ENCODE measurements at regions not wholly inside any gene's neighbourhood (a gene's known extent, or its start where the extent isn't known, plus 50 kb on each side); places are given as distances from the start of the nearest gene placed in this dataset.

DNA sequence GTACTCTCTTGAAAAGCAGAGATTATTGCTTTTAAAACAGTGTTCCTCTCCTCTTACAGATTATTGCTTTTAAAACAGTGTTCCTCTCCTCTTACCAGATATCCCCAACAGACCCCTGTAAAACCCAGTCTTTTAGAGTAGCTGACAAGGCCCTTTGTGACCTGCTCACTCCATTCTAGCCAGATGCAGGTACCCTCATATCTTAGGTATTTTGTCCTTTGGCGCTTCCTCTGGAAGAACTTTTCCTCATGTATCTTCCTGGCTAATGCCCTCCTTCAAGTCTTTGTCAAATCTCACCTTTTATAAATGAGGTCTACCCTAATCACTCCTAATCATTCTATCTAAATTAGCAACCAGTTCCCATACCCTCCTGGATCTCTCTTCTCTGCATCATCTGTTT lies 536.0 kb downstream of the BTBD3 start:
- ATAC-seq: no peak
- TF ChIP-seq TOX (CRISPR knock-in tag; IDR thresholded peaks at IDR 0.05; ENCODE audit: borderline replicate concordance) (no peak), ESRRG (CRISPR knock-in tag; IDR thresholded peaks at IDR 0.05) (no peak), TCF4 (CRISPR knock-in tag; IDR thresholded peaks at IDR 0.05; ENCODE audit: borderline replicate concordance) (no peak), ZC3H10 (CRISPR knock-in tag; IDR thresholded peaks at IDR 0.05) (no peak), SNAI2 (CRISPR knock-in tag; IDR thresholded peaks at IDR 0.05) (no peak), ZNF565 (CRISPR knock-in tag; conservative IDR thresholded peaks at IDR 0.05; ENCODE audit: low read depth) (no peak), PPARA (CRISPR knock-in tag; IDR thresholded peaks at IDR 0.05; ENCODE audit: borderline replicate concordance) (no peak), ZNF70 (CRISPR knock-in tag; IDR thresholded peaks at IDR 0.05) (no peak), CSDC2 (CRISPR knock-in tag; IDR thresholded peaks at IDR 0.05) (no peak), ZNF8 (CRISPR knock-in tag; IDR thresholded peaks at IDR 0.05) (no peak), ZFP30 (CRISPR knock-in tag; IDR thresholded peaks at IDR 0.05) (no peak), ZFP3 (CRISPR knock-in tag; IDR thresholded peaks at IDR 0.05) (no peak), GLIS3 (CRISPR knock-in tag; IDR thresholded peaks at IDR 0.05) (no peak), OSR1 (CRISPR knock-in tag; IDR thresholded peaks at IDR 0.05) (no peak), RARB (CRISPR knock-in tag; IDR thresholded peaks at IDR 0.05) (no peak)
- TF ChIP-seq, protein P1, sequence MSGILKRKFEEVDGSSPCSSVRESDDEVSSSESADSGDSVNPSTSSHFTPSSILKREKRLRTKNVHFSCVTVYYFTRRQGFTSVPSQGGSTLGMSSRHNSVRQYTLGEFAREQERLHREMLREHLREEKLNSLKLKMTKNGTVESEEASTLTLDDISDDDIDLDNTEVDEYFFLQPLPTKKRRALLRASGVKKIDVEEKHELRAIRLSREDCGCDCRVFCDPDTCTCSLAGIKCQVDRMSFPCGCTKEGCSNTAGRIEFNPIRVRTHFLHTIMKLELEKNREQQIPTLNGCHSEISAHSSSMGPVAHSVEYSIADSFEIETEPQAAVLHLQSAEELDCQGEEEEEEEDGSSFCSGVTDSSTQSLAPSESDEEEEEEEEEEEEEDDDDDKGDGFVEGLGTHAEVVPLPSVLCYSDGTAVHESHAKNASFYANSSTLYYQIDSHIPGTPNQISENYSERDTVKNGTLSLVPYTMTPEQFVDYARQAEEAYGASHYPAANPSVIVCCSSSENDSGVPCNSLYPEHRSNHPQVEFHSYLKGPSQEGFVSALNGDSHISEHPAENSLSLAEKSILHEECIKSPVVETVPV (CRISPR knock-in tag; IDR thresholded peaks at IDR 0.05): no peak
- TF ChIP-seq, protein P2, sequence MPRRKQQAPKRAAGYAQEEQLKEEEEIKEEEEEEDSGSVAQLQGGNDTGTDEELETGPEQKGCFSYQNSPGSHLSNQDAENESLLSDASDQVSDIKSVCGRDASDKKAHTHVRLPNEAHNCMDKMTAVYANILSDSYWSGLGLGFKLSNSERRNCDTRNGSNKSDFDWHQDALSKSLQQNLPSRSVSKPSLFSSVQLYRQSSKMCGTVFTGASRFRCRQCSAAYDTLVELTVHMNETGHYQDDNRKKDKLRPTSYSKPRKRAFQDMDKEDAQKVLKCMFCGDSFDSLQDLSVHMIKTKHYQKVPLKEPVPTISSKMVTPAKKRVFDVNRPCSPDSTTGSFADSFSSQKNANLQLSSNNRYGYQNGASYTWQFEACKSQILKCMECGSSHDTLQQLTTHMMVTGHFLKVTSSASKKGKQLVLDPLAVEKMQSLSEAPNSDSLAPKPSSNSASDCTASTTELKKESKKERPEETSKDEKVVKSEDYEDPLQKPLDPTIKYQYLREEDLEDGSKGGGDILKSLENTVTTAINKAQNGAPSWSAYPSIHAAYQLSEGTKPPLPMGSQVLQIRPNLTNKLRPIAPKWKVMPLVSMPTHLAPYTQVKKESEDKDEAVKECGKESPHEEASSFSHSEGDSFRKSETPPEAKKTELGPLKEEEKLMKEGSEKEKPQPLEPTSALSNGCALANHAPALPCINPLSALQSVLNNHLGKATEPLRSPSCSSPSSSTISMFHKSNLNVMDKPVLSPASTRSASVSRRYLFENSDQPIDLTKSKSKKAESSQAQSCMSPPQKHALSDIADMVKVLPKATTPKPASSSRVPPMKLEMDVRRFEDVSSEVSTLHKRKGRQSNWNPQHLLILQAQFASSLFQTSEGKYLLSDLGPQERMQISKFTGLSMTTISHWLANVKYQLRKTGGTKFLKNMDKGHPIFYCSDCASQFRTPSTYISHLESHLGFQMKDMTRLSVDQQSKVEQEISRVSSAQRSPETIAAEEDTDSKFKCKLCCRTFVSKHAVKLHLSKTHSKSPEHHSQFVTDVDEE (CRISPR knock-in tag; IDR thresholded peaks at IDR 0.05): no peak
- TF ChIP-seq, protein P3, sequence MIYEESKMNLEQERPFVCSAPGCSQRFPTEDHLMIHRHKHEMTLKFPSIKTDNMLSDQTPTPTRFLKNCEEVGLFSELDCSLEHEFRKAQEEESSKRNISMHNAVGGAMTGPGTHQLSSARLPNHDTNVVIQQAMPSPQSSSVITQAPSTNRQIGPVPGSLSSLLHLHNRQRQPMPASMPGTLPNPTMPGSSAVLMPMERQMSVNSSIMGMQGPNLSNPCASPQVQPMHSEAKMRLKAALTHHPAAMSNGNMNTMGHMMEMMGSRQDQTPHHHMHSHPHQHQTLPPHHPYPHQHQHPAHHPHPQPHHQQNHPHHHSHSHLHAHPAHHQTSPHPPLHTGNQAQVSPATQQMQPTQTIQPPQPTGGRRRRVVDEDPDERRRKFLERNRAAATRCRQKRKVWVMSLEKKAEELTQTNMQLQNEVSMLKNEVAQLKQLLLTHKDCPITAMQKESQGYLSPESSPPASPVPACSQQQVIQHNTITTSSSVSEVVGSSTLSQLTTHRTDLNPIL (CRISPR knock-in tag; IDR thresholded peaks at IDR 0.05; ENCODE audit: low read depth): no peak
- TF ChIP-seq, protein P4, sequence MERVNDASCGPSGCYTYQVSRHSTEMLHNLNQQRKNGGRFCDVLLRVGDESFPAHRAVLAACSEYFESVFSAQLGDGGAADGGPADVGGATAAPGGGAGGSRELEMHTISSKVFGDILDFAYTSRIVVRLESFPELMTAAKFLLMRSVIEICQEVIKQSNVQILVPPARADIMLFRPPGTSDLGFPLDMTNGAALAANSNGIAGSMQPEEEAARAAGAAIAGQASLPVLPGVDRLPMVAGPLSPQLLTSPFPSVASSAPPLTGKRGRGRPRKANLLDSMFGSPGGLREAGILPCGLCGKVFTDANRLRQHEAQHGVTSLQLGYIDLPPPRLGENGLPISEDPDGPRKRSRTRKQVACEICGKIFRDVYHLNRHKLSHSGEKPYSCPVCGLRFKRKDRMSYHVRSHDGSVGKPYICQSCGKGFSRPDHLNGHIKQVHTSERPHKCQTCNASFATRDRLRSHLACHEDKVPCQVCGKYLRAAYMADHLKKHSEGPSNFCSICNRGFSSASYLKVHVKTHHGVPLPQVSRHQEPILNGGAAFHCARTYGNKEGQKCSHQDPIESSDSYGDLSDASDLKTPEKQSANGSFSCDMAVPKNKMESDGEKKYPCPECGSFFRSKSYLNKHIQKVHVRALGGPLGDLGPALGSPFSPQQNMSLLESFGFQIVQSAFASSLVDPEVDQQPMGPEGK (CRISPR knock-in tag; IDR thresholded peaks at IDR 0.05; ENCODE audit: borderline replicate concordance): no peak
- TF ChIP-seq, protein P5, sequence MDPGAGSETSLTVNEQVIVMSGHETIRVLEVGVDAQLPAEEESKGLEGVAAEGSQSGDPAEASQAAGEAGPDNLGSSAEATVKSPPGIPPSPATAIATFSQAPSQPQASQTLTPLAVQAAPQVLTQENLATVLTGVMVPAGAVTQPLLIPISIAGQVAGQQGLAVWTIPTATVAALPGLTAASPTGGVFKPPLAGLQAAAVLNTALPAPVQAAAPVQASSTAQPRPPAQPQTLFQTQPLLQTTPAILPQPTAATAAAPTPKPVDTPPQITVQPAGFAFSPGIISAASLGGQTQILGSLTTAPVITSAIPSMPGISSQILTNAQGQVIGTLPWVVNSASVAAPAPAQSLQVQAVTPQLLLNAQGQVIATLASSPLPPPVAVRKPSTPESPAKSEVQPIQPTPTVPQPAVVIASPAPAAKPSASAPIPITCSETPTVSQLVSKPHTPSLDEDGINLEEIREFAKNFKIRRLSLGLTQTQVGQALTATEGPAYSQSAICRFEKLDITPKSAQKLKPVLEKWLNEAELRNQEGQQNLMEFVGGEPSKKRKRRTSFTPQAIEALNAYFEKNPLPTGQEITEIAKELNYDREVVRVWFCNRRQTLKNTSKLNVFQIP (CRISPR knock-in tag; IDR thresholded peaks at IDR 0.05; ENCODE audit: borderline replicate concordance, low read depth): no peak

DNA sequence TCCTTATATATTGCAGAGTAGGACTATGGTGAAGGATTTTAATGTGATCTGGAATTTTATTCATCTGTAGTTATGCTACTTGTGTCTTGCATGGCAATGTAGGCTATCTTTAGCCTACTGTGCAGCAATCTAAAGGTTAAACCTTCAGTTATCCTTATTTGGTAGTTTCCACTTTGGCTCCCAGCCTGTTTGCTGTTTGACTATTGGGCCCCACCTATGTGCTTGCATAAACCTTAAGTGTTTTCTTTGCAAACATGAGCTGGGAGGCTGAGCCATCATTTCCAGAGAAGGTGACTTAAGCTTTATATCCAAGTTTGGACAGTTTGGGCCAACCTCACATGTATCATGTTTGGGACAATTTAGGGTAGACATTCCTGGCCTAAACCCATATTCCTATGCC lies 537.5 kb downstream of the BTBD3 start:
- TF ChIP-seq ARNTL (CRISPR knock-in tag; IDR thresholded peaks at IDR 0.05; ENCODE audit: borderline replicate concordance, low read depth) (no peak), ZC3H10 (CRISPR knock-in tag; IDR thresholded peaks at IDR 0.05) (no peak), RARB (CRISPR knock-in tag; IDR thresholded peaks at IDR 0.05) (no peak), ZFP30 (CRISPR knock-in tag; IDR thresholded peaks at IDR 0.05) (no peak), SNAI2 (CRISPR knock-in tag; IDR thresholded peaks at IDR 0.05) (no peak), GLIS3 (CRISPR knock-in tag; IDR thresholded peaks at IDR 0.05) (no peak), PPARA (CRISPR knock-in tag; IDR thresholded peaks at IDR 0.05; ENCODE audit: borderline replicate concordance) (no peak), ZNF70 (CRISPR knock-in tag; IDR thresholded peaks at IDR 0.05) (no peak), TOX (CRISPR knock-in tag; IDR thresholded peaks at IDR 0.05; ENCODE audit: borderline replicate concordance) (no peak), ISL1 (CRISPR knock-in tag; IDR thresholded peaks at IDR 0.05) (no peak), ESRRG (CRISPR knock-in tag; IDR thresholded peaks at IDR 0.05) (no peak), BACH2 (CRISPR knock-in tag; IDR thresholded peaks at IDR 0.05; ENCODE audit: borderline replicate concordance) (no peak), ZNF565 (CRISPR knock-in tag; conservative IDR thresholded peaks at IDR 0.05; ENCODE audit: low read depth) (no peak), CSDC2 (CRISPR knock-in tag; IDR thresholded peaks at IDR 0.05) (no peak), ZNF8 (CRISPR knock-in tag; IDR thresholded peaks at IDR 0.05) (no peak), TCF4 (CRISPR knock-in tag; IDR thresholded peaks at IDR 0.05; ENCODE audit: borderline replicate concordance) (no peak)
- TF ChIP-seq, protein P5 (CRISPR knock-in tag; IDR thresholded peaks at IDR 0.05; ENCODE audit: borderline replicate concordance, low read depth): no peak
- TF ChIP-seq, protein P1 (CRISPR knock-in tag; IDR thresholded peaks at IDR 0.05): no peak
- TF ChIP-seq, protein P3 (CRISPR knock-in tag; IDR thresholded peaks at IDR 0.05; ENCODE audit: low read depth): no peak
- ATAC-seq: no peak
